GM18507 (cell line): ENCODE measurements at regions not wholly inside any gene's neighbourhood (a gene's known extent, or its start where the extent isn't known, plus 50 kb on each side); places are given as distances from the start of the nearest gene placed in this dataset.

Experiments
- DNase-seq: peaks from one replicate; pipeline ENCODE4 v3.0.0; 2011; ENCODE audit warnings: low read depth; ENCODE audit not compliant: insufficient read length; ENCODE audit errors: extremely low spot score
- FAIRE-seq: peaks from 2 replicates; lab custom pipeline; 2011; peaks lifted over from hg19 to GRCh38; lab: Jason Lieb, UNC

DNA sequence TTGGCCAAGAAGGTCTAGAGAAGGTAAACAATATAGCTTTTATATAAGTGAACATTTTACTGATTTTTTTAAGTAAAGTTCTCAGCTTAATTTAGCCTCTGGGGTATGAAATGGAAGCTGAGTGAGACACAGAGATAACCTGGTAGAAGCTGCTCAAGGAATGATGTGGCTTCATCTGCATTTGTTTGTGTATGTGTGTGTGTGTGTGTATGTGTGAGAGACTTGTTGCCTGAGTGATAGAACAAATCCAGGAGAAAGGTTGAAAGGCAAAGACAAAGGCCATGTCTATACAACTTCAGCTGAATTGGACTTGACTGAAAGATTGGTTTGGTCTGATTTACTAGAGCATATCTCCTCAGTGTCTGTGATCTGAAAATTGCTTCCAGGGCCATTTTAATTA, 63.6 kb downstream of the PCDH7 start:
- FAIRE-seq (no peak), DNase-seq (no peak)

DNA sequence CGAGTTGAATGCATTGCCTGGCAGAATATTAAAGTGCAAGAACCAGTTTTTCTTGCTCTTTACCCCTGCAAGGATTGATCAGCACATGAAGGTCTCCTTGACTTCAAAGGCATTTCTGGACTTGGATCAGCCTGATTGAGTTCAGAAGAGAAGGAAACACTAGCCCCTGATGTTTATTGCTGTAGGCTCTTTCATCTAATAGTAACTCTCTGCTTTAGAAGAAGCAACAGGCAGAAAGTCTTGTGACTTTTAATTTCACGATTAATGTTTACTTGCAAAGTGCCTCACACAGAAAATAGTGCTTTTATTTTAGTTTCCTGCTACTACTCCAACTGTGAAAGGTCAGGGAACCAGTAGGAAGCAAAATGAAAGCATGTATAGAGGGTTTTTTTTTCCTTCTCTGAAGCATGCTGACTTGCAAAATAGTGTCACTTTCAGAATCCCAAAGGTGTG, 69.1 kb downstream of the PCDH7 start:
- DNase-seq (no peak), FAIRE-seq (no peak)

- FAIRE-seq = no peak
These were observed 70.0 kb downstream of the PCDH7 start for GRCh38 chr4:30790123-30790522.

DNA sequence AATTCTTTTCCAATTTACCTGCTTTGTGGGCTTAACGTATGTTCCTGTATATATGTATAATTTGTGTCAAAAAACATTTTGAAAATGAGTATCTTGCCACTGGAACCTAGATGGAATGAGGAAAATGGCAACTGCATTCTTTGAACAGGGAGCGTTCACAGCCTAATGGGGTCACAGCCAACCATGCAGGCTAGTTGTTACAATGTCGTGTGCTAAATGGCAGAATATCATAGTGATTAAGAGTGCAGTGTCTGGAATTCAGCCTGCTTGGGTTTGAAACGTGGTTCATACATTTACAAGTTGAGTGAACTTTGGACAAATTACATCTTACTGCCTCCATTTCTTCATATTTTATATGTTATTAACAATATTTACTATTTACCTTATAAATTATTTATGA, 70.8 kb downstream of the PCDH7 start:
- FAIRE-seq = no peak
- no peak for DNase-seq

More at GRCh38 chr4:30790123-30790522, 70.0 kb downstream of the PCDH7 start:
- no peak for DNase-seq

DNA sequence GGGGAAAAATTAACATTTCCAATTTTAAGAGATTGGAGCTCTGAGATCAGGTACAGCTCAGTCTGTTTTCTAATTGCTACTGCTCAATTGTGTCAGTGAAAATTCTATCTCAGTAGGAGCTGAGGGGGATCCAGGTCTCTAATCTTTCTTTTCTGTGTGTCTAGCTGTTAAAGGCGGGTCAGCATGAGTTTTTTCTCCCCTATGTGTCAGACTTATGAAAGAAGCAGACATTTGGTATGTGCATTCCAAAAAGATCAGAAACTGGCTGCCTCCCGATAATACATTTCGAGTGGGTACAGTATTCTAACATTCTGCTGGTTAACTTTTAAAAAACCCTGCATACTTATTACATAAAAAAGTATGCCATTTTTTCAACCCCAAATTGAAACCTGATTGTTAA, 72.4 kb downstream of the PCDH7 start:
- DNase-seq (no peak), FAIRE-seq (no peak)

- DNase-seq (no peak), FAIRE-seq (no peak)
These were observed 81.7 kb downstream of the PCDH7 start for GRCh38 chr4:30801876-30802275.

DNA sequence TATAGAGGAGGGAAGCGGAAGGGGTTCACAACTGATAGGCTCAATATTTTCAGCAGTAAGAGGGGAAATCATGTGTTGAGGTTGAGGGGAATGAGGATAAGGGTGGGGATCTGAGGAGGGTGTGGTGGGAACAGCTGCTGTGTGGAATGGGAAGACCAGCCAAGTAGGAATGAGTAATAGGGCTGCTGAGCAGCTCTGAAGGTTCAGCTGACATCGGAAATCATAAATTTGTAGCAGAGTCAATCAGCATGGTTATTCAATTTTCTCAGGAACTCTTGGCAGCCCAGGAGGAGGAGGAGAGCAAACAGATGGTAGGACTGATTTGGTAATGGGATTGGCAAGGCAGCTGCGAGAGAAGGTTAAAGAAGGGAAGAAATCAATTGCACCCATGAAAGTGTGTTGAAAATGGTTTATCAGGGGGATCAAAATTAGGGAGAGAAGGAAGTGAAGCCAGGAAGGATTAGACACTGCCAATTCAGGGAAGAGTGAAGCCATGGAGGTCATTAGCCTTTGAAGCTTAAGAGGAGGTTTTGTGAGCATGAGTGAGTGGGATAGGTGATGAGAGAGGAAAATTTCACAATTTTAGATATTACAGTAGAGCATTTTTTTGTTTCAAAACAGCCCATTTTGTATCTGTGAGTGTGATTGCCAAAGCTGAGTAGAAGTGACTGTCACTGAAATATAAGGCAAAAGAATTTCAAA, 82.6 kb downstream of the PCDH7 start:
- FAIRE-seq (no peak), DNase-seq (no peak)

DNA sequence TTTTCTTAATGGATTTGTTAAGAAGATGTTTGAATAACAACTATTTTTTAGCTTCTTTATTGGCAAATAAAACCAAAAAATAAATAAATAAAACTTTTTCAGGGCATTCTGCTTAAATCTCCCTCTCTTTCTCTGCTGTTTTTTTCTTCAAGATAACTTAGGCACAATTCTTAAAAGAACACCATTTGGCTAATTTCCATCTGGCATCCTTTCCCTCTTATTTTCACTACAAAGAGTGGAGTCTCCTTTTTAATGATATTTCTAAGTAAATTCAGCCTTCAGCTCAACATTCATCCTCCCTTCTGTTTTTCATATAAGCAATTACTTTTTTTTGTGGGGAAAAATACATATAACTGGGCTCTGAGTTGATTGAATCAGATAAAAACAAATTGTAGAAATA, 88.1 kb downstream of the PCDH7 start:
- DNase-seq (no peak), FAIRE-seq (no peak)

DNA sequence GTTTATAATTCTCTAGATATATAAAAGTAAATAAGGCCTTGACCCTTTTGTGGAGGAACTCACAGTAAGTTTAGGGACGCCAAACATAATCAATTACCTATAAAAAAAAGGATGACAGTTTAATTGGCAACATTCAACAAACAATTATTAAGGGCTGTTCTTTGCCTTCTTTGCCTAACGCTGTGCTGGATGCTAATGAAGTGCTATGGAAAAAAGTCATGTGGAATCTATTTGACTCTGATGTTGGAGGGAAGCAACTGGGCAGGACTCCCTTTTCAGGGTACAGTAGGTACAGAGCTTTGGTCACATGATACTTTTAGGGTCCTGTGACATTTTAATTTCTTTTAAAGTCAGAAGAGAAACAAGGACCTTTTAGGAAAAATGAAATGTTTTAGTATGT, 91.1 kb downstream of the PCDH7 start:
- DNase-seq (no peak), FAIRE-seq (no peak)

GRCh38 chr4:30815685-30816084, 95.5 kb downstream of the PCDH7 start:
- no peak for DNase-seq
- FAIRE-seq = no peak

DNA sequence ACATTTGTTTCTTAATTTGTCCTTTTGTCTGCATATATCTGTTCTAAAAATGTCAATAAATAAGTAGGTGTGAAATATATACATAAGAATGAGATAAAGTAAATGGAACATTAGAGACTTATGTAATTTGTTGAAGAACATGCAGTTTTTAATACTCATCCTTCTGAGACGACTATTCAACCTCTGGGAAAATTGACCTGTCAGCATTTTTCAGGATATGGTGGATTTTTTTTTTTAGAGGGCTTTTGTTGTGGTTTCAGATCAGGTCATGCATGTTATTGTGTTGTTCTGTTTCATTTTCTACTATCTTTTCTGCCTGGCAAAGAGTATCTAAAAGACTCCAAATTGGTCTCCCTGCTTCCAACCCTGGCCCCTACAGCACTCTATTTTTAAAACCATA, 97.3 kb downstream of the PCDH7 start:
- no peak for DNase-seq
- FAIRE-seq = no peak

DNA sequence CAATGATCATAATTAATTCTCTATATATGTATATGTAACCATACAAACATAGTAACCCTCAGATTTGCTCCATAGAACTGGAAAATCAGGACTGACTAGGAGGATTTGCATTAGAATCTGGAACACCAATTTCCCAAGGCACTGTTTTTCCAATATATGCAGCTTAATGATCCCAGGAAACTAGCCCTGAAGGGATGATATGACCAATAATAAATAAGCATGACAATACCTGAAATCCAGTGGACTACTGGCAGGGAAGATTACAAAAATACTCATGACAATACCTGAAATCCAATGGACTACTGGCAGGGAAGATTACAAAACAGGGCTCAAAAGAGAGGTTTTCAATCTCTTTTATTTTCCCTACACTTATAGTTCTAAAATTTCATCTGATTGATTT, 98.4 kb downstream of the PCDH7 start:
- no peak for FAIRE-seq
- no peak for DNase-seq

DNA sequence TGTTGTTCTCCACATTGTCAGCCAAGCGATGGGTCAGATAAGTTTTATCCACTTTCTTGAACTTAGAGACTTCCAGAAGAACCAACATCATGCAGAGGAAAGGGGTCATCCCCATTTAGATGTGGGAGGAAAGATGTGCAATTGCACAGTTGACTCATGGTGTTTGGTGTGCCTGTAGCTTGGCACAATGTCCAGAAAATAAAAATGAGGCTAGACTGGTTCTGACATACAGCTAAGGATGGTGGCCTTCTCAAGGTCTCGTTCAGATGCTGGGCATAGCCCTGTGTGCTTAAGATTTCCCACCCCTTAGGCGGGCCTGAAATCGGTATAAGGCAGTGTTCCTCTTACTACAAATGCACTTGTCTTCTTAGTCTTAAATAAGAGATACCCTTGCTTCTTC, 101.1 kb downstream of the PCDH7 start:
- FAIRE-seq = no peak
- DNase-seq = no peak

DNA sequence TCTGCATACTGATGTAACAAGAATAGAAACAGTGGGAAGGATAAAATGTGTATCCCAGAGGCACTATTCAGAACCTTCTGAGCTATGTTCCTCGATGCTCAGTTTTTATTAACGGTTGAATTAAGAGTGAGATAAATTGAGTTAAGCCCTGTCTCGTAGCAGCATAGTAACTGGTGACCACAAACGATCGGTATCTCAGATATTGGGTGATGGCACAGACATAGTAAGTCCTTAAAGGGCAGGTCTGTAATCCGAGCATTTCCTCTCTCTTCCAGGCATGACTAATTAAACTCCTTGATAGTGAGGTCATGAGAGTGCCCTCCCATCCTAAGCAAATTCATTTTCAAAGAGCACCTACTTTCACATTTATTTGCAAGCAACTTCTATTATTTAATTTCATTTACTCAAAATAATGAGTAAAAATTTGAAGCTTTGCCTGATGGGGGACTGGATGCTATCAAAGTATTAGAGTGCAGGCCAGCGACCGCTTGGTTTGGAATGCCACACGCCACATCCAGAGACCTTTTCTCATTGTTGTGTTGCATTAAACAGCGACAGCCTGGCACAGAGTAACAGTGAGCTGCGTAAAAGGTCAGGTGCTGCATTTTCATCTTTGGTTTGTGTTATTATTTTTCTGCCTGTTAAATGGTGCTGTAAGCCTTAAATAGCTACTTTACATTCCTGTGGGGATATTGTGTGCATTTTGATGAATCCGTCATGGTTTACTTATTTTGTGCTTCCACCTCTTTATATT, 101.9 kb downstream of the PCDH7 start:
- FAIRE-seq = no peak
- no peak for DNase-seq

DNA sequence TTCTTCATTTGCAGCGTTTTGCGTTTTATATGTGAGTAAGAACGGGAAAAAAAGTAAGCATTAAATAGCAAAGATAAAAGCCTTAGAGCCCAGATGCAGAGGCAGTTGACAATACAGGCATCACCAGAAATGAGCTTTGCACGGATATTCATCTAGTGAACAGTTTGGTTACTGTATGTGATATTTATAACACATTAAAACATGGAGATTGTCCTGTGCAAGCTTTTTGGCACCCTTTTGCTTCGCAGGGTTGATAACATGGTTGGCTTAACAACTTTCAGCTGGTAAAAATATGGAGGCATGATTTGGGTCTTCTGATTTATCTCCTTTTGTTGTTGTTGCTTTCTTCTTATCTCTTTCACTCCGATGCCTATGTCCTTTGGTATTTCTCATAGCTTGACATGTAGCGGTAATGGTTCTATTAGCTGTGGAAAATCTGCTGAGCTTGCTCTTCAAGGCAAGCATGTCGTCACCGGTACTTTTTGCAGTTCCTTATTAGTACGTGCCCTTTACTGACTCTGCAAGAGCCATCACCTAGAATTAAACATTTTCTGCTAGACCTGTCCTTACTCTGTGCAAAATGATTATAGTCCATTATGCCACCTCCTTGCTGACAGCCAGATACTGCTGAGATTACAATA, 102.9 kb downstream of the PCDH7 start:
- FAIRE-seq (no peak), DNase-seq (no peak)

- no peak for FAIRE-seq
- no peak for DNase-seq
These were observed 105.0 kb downstream of the PCDH7 start for GRCh38 chr4:30825008-30825770.

DNA sequence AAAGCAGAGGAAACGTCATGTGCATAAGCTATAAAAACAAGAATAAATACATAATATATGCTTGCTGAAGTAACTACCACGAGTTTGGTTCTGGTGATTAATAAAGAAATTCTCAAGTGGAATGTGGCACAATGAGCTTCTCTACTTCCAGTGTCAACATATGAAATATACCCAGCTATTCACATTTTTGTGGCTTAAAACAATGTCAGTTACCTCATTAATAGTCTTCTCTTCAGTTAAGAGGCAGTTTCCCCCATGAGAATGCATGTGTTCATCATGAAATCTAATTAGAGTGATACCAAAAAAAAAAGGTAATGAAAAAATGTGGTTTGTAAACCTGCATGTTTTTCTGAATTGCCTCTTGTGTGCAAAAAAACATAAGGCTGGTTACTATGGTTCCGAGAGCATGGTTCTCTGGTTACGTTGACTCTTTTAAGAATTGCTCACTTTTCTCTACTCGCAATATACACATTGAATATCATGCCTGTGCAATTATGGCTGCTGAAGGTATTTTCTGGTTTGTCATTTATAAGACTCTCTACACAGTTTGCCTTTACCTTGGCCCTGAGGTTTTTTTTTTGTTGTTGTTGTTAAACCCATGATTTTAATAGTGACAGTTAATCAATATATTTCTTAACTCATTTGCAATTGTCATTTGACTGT, 108.2 kb downstream of the PCDH7 start:
- FAIRE-seq = no peak
- no peak for DNase-seq

GRCh38 chr4:30832639-30833038, 112.5 kb downstream of the PCDH7 start:
- FAIRE-seq (no peak), DNase-seq (no peak)

DNA sequence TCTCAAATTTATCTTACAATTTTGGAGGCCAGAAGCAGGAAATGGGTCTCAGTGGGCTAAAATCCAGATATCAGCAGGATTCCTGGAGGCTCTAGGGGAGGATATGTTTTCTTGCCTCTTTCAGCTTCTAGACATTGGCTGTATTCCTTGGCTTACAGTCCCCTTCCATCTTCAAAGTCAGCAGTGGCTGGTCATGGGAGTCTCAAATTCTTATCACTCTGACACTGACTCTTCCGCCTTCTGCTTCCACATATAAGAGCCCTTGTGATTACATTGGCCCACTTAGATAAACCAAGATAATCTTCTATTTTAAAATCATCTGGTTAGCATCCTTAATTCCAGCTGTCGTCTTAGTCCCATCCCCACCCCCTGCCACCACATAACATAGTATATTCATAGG, 113.0 kb downstream of the PCDH7 start:
- no peak for FAIRE-seq

DNA sequence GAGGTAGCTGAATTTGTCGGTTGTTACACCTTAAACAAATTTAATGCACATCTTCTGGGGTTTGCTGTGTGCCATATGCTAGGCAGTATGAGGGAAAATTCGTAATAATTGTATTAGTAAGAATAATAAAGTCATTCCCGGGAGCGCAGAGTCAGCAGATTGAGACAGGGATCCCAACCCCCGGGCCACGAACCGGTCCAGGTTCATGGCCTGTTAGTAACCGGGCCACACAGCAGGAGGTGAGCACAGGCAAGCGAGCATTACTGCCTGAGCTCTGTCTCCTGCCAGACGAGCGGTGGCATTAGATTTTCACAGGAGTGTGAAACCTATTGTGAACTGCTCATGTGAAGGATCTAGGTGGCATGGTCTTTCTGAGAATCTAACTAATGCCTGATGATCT, 114.9 kb downstream of the PCDH7 start:
- no peak for FAIRE-seq

More for the DNA sequence above, 113.0 kb downstream of the PCDH7 start:
- no peak for DNase-seq

More for the DNA sequence above, 114.9 kb downstream of the PCDH7 start:
- no peak for DNase-seq
